Hematopoietic multipotent progenitor cell treated with erythropoietin and hydrocortisone succinate and interleukin-3 and kit ligand, for 8 days (in vitro differentiated cells): ENCODE measurements at regions not wholly inside any gene's neighbourhood (a gene's known extent, or its start where the extent isn't known, plus 50 kb on each side); places are given as distances from the start of the nearest gene placed in this dataset.

Experiments used
- DNase-seq: peaks from one replicate; pipeline ENCODE4 v3.0.0-alpha.2; 2015

DNA sequence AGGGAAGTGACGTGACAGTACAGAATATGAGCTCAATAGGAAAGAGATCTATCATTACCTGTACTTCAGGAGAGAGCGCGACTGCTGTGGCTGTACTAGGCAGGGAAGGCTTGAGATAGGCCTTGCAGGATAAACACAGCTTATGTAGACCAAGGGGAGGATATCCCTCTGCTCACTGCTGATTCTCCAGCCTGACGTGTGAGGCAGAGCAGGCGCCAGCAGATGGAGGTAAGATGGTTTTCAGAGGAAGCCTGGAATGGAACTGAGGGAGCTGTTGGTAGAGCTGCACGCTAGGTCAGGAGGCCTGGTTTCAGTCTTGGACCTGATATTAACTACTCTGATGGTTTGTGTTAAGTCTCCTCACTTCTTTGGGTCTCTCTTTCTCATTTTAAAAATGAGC, 291.4 kb downstream of the YTHDC2 start:
- DNase-seq = no peak

DNA sequence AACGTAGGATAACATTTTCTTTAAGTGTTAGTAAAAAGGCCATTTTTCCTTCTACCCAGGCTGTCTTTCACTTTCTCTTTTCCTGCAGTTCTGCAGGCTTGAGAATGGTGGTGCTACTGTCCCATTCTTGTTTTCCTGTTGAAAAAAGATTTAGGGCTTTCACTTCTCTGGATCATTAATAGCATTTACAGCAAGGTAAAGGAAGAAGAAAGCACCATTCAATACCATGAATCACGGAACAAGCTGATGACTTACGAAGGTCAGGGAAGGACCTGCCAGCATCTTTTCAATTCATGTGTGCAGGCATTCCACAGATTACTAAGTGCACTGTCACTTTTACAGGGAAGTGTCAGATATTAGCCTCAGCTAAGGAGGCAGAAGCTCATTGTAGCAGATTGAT, 292.8 kb downstream of the YTHDC2 start:
- DNase-seq = no peak

GRCh38 chr5:113806904-113807303, 293.4 kb downstream of the YTHDC2 start:
- no peak for DNase-seq

DNA sequence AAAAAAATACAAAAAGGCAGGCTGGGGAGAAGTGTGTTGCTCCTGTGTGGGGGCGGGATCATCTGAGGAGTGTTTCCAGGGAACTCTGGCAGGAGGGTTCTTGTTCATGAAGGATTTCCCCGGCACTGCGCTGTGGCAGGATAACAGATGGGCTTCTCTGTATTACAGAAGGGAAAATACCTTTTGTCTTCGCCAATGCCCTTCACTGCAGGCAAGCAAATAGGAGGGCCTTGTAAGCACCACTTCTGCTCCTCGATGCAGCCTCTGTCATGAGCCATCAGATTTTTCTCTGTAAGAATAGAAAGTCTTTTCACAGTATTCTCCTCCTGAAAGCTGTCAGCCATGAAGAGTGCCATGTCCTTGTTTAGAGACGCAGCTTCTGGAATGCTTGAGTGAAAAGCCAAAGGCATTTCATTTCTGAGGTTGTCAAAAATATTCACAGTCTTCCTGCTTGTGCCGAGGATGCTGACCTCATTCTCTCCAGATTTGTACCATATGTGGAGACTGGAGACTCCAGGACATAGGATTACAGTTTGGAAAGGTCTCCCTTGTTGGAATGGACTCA, 294.0 kb downstream of the YTHDC2 start:
- no peak for DNase-seq

GRCh38 chr5:113808956-113809355, 295.5 kb downstream of the YTHDC2 start:
- DNase-seq = no peak

DNA sequence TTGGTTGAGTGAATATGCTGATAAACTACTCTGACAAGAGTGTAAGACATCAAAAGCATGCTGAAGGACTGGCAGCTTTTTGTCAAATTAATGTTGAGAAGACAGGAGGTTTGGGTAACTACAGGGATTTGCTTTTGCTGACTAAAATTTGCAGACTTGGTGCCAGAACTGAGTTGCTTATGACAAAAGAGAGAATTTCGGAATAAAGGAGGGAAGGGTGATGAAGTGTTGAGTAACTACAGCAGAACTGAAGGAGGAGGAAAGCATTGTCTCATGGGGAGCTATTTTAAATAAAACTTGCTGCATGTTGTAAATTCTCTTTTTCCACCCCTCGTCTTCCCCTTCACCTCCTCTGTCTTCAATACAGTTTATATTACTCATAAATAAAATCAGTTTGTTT, 296.1 kb downstream of the YTHDC2 start:
- no peak for DNase-seq

- no peak for DNase-seq
Measured at GRCh38 chr5:113813466-113813865, 300.0 kb downstream of the YTHDC2 start.

DNA sequence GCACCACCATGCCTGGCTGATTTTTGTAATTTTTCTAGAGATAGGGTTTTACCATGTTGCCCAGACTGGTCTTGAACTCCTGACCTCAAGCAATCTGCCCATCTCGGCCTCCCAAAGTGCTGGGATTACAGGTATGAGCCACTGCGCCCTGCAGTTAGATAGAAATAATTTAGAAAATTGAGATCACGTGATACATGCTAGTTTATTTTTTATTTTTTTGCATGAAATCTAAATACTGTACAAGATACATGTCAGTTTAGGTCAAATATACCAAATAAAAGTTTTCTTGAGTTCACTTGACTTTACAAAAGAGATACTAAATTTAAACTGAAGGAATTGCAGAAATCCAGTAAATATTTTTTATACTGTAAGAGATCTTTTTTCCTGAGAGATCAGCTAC, 304.2 kb downstream of the YTHDC2 start:
- no peak for DNase-seq

- no peak for DNase-seq
Measured at GRCh38 chr5:113823696-113824095, 310.2 kb downstream of the YTHDC2 start.

- no peak for DNase-seq
Measured at GRCh38 chr5:113824307-113824706, 310.8 kb downstream of the YTHDC2 start.

- no peak for DNase-seq
Measured at GRCh38 chr5:113825176-113825575, 311.7 kb downstream of the YTHDC2 start.

GRCh38 chr5:113846941-113847340, 333.4 kb downstream of the YTHDC2 start:
- DNase-seq = no peak

DNA sequence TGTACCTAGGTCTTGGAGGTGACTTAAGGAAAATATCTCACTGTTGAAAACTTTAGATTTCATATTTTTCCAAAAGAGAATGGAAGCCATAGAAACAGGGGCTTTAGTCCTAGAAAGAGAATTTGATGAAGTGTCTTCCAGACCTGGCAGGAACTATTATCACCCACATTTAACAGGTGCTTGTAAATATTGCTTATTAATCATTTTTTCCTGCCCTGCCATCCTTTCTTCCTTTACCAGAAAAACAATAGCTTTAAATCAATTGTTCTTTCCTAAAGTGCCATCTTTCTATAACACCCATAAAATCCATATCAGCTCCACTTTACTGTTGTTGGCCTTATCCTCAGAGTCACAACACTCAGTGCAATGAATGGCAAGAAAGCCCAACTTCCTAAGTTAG, 350.9 kb downstream of the YTHDC2 start:
- no peak for DNase-seq

GRCh38 chr5:113866763-113867162, 353.3 kb downstream of the YTHDC2 start:
- no peak for DNase-seq

- no peak for DNase-seq
Measured at GRCh38 chr5:113869611-113870010, 356.1 kb downstream of the YTHDC2 start.

DNA sequence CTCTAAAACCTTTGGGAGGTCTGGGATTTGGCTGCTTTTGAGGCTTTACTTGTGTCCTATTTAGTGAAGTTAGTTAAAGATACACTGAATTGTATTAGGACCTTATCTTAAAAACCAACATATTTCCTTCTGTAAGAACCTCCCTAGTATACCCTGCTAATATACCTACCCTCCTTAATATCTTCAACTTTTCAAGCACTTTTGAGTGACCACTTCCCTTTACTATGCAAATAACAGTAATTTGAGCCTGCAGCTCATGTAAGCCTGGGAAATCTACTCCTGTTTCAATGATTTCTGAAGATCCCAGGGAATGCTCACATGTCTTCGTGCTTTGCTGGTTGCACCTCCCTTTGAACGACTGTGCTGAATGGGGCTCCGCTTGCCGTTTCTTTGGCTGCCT, 358.5 kb downstream of the YTHDC2 start:
- DNase-seq = no peak

GRCh38 chr5:113875096-113875495, 361.6 kb downstream of the YTHDC2 start:
- DNase-seq = no peak

- DNase-seq = no peak
Measured at GRCh38 chr5:113891491-113891890, 378.0 kb downstream of the YTHDC2 start.

DNA sequence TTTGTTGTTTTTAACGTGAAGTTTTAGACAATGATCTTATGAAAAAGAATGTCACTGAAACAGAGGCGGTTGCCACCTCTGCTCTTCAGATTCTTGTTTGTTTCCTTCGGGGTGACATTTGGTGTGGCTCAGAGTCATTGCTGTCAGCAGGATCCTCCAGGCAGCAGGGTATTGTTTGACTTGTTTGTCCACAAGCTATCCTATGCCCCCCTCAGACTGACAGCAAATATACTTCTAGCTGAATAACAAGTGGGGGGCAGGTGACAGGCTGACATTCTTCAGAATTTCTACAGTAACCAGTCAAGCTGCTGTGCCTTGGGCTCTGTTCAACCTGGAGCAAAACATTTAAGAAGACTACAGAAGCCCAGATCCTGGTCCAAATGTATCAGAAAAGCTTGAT, 383.3 kb downstream of the YTHDC2 start:
- DNase-seq = no peak

DNA sequence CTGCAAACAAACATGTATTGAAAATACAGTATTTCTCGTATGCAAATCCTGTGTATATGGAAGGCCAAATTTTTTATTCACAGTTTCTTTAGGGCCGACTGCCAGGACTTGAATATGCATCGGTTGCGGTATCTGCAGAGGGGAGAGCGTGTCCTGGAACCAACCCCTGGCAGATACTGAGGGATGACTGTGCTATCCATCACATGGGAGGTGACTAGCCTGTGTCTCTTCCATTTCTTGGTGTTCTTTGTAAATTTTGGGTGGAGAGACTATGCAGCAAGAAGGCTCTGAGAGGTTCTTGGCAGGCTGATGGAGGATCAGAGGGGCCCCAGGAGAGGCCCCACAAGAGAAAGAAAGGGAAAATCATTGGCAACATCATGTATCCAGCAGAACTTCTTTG, 384.3 kb downstream of the YTHDC2 start:
- DNase-seq = no peak

DNA sequence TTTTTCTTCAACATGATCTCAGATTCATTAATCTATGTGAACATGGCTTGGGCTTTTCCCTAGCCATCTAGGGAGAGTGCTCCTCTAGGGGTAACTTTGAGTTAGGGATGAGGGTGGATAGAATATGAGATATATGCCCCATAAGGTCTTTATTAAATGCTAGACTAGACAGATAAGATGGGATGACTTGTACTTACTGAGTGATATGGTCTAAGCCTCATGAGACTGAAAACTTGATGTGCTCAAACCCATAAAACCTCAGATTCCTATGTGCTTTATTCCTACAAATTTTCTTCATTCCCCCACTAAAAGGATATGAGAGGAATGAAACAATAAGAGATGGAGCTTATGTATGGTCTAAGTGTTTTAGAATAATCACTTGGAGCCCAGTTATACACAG, 386.6 kb downstream of the YTHDC2 start:
- no peak for DNase-seq

DNA sequence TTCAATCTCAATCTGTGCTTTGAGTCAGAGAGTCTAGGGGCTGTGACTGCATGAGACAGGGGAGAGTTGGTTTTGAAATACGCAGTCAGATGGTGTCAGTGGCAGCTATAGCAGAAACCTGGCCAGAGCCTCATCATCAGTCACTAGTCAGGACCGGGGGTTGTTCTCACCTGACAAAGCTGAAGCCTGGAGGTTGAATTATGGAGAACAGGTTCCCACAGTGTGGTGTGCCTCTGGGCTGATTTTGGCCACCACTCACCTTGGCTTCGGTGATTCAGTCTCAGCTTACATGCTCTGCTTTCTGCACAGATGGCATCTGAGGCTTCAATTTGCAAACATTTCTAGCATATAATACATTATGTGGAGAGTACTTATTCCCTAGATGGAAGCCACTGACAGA, 387.3 kb downstream of the YTHDC2 start:
- no peak for DNase-seq

GRCh38 chr5:113901718-113902117, 388.2 kb downstream of the YTHDC2 start:
- no peak for DNase-seq

DNA sequence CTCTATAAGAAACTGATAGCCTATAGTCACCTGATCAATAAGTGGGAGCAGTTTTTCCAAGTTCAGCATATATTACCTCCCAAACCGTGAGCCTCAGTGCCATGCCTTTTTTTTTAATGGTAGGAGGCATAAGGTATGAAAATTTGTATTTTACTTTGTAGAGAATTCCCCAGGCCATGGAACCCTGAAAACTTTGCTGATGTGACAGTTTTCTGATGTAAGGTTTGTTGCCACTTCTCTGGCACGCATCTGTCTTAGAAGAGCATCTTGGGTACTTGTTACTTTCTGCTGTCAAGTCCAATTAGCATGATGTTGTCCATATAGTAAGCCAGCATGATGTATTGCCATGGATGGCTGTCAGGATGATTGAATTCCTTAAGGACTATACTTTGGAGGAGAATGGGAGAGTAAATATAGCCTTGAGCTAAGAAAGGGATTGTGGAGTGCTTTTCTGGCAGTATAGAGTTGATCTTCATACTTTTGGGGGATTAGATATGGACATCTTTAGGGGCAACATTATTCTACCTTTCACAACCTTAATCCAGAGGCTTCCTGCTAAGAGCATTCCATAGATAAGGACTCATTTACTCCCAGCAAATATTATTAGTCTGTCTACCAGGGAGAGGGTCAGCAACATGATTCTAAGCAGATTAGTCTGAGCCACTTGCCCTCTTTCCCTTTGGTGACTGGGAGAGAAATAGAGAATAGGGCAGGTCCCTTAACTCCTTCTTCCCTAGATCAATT, 389.6 kb downstream of the YTHDC2 start:
- DNase-seq = no peak

GRCh38 chr5:113909782-113910181, 396.3 kb downstream of the YTHDC2 start:
- no peak for DNase-seq
